Spleen (tissue), 7 donors: ENCODE measurements at regions not wholly inside any gene's neighbourhood (a gene's known extent, or its start where the extent isn't known, plus 50 kb on each side); places are given as distances from the start of the nearest gene placed in this dataset.

ENCODE experiments used
- POLR2A ChIP-seq, 3 donors: fragments of 450-650 bp; IDR thresholded peaks; one replicate each; pipeline ENCODE4 v1.5.1; 2017; ENCODE audit warnings: antibody characterized with exemption in 3 of 3, mild to moderate bottlenecking in 1 of 3
- POLR2AphosphoS5 ChIP-seq, 3 donors: sonication (generic); formaldehyde crosslinking; IDR thresholded peaks; one replicate each; pipeline ENCODE4 v1.5.1; 2017; ENCODE audit warnings: antibody characterized with exemption in 3 of 3
- TF ChIP-seq, protein P1 (sequence below), 11 experiments: fragments of 200-600 bp in 7 of 11; fragments of 450-650 bp in 4 of 11; sonication (generic) in 4 of 11; IDR thresholded peaks in 8 of 11; conservative IDR thresholded peaks in 3 of 11; 1 replicate in 7 of 11; 2 replicates in 4 of 11; pipeline versions ENCODE4 v1.4.0 to v1.8.0; 2016 to 2021; ENCODE audit warnings: antibody characterized with exemption in 11 of 11, inconsistent platforms in 4 of 11, mild to moderate bottlenecking in 1 of 11
- donor health status: DM: no; HTN: no; CAD: no; lungs with moderate emphysema.
- donor health status: DM: no; HTN: no; CAD: no.
- donor health status: DM: no; HTN: no; CAD: no.

DNA sequence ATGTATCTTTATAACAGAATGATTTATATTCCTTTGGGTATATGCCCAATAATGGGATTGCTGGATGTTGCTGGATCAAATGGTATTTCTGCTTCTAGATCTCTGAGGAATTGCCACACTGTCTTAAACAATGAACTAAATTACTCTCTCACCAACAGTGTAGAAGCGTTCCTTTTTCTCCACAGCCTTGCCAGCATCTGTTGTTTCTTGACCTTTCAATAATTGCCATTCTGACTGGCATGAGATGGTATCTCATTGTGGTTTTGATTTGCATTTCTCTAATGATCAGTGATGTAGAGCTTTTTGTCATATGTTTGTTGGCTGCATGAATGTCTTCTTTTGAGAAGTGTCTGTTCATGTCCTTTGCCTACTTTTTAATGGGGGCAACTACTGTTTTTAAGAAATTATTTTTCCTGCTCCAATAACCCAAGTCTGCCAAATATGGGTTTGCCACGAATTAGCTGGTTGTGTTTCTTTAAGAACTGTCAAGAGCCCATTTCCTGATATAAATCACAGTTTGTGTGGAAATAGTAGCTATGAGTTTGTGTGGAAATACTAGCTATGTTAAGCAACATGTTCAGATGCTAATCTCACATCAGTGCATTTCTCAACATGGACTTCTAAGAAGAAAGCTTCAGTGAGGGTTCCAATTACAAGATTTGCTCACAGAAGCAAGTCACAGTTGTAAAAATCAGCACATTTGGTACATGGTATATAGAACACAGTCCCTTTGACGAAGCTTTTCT is 259.4 kb downstream of the ANAPC1 start:
- TF ChIP-seq POLR2A (IDR thresholded peaks at IDR 0.05) (no peak), POLR2AphosphoS5 (IDR thresholded peaks at IDR 0.05) (peak in 1 of 3 donors; percentile 15)
- TF ChIP-seq, protein P1, sequence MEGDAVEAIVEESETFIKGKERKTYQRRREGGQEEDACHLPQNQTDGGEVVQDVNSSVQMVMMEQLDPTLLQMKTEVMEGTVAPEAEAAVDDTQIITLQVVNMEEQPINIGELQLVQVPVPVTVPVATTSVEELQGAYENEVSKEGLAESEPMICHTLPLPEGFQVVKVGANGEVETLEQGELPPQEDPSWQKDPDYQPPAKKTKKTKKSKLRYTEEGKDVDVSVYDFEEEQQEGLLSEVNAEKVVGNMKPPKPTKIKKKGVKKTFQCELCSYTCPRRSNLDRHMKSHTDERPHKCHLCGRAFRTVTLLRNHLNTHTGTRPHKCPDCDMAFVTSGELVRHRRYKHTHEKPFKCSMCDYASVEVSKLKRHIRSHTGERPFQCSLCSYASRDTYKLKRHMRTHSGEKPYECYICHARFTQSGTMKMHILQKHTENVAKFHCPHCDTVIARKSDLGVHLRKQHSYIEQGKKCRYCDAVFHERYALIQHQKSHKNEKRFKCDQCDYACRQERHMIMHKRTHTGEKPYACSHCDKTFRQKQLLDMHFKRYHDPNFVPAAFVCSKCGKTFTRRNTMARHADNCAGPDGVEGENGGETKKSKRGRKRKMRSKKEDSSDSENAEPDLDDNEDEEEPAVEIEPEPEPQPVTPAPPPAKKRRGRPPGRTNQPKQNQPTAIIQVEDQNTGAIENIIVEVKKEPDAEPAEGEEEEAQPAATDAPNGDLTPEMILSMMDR (IDR thresholded peaks at IDR 0.05 in 8 of 11, conservative IDR thresholded peaks at IDR 0.05 in 3 of 11): no peak
